ENCODE measurements at regions not wholly inside any gene's neighbourhood (a gene's known extent, or its start where the extent isn't known, plus 50 kb on each side); places are given as distances from the start of the nearest gene placed in this dataset.
"Not testable (repeated sequence)": the region's sequence is repeated elsewhere in the genome, so short reads cannot be mapped to it uniquely, and the experiment has no call there.

DNA sequence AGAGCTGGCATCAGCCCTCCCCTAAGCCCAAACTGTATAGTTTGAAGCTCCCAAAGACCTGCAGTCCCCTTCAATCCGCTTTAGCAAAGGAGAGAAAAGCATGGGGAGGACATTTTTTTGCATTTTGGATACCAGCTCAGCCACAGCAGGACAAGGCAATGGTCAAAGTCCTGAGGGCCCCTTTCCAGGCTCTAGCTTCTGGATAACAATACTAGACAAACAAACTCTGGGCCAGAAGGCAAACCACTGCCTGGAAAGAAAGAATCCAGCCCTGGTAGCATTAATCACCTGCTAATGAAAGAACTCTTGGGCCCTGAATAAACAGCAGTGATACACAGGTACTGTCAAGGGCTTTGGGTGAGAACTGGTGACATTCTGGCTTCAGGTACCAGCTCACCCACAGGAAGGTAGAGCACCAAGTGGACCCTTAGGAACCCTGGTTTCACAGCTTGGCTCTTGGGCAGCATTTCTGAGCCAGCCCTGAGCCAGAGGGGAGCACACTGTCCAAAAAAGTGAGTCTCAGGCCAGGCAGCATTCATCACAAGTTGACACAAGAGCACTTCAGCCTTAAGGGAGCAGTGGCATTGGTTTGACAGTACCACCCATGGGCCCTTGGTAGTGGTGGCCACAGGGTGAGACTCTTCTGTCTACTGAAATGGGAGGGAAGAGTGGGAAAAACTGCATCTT lies 62.5 kb downstream of the SPIN3 start:
- H3K4me3 Mint-ChIP-seq, result peak overlapping the region in 1 of 4 donors; percentile 51
- no peaks in the 10 kb centered on the region for H3K36me3 Mint-ChIP-seq
- H3K4me1 Mint-ChIP-seq, result peaks cover 0 to 1% (median 0%) of the 10 kb centered on the region in 3 donors
- no peak overlapping the region for H3K27ac Mint-ChIP-seq
- H3K9me3 Mint-ChIP-seq, result peaks cover 0 to 8% (median 2%) of the 10 kb centered on the region in 3 donors
- peaks cover 3% of the 10 kb centered on the region for H3K27me3 Mint-ChIP-seq

- H3K9me3 Mint-ChIP-seq, result peaks cover 0 to 6% (median 2%) of the 10 kb centered on the region in 3 donors
- H3K4me1 Mint-ChIP-seq, result peaks cover 0 to 1% (median 0%) of the 10 kb centered on the region in 3 donors
- H3K36me3 Mint-ChIP-seq, result no peaks in the 10 kb centered on the region
- H3K27me3 Mint-ChIP-seq, result peaks cover 4% of the 10 kb centered on the region
- H3K4me3 Mint-ChIP-seq, result no peak overlapping the region
- no peak overlapping the region for H3K27ac Mint-ChIP-seq
Measured at GRCh38 chrX:56932106-56932505, 63.2 kb downstream of the SPIN3 start.

GRCh38 chrX:56928546-56928945 lies 66.8 kb downstream of the SPIN3 start:
- peaks cover 0 to 1% (median 0%) of the 10 kb centered on the region in 3 donors for H3K4me1 Mint-ChIP-seq
- peaks cover 6% of the 10 kb centered on the region for H3K27me3 Mint-ChIP-seq
- no peak overlapping the region for H3K4me3 Mint-ChIP-seq
- peaks cover 0 to 2% (median 2%) of the 10 kb centered on the region in 3 donors for H3K9me3 Mint-ChIP-seq
- H3K27ac Mint-ChIP-seq, result no peak overlapping the region
- no peaks in the 10 kb centered on the region for H3K36me3 Mint-ChIP-seq

DNA sequence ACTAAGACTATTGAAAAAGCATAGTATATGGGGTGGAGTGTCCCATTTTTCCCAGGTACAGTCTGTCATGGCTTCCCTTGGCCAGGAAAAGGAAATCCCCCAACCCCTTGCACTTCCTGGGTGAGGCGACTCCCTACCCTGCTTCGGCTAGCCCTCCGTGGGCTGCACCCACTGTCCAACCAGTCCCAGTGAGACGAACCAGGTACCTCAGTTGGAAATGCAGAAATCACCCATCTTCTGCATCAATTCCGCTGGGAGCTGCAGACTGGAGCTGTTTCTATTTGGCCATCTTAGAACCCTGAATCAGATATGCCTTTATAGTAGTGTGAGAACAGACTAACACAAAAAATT lies 74.4 kb downstream of the SPIN3 start:
- H3K27me3 Mint-ChIP-seq, H3K4me1 Mint-ChIP-seq, H3K27ac Mint-ChIP-seq: not testable (repeated sequence)

GRCh38 chrX:56920338-56920997 lies 74.9 kb downstream of the SPIN3 start:
- no peaks in the 10 kb centered on the region for H3K9me3 Mint-ChIP-seq
- no peaks in the 10 kb centered on the region for H3K4me1 Mint-ChIP-seq
- no peak overlapping the region for H3K27ac Mint-ChIP-seq
- H3K27me3 Mint-ChIP-seq, result peaks cover 6% of the 10 kb centered on the region
- H3K4me3 Mint-ChIP-seq, result no peak overlapping the region
- peaks cover 2% of the 10 kb centered on the region for H3K36me3 Mint-ChIP-seq

More for the DNA sequence above, 74.4 kb downstream of the SPIN3 start:
- not testable (repeated sequence) for H3K4me3 Mint-ChIP-seq, H3K9me3 Mint-ChIP-seq, H3K36me3 Mint-ChIP-seq

DNA sequence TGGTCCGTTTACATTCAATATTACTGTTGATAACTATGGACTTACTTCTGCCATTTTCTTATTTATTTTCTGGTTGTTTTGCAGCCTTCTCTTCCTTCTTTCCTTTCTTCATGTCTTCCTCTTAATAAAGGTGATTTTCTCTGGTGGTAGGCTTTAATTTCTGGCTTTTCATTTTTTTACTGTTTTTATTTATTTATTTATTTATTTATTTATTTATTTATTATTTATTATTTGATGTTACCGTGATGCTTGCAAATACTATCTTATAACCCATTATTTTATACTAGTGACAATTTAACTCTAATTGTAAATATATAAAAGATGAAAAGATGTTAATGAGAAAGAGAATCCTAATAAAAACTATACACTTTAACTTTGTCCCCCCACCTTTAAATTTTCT lies 112.8 kb downstream of the SPIN3 start:
- Mint-ChIP-seq H3K27ac (no peak overlapping the region), H3K27me3 (no peaks in the 10 kb centered on the region), H3K4me3 (no peak overlapping the region), H3K9me3 (no peaks in the 10 kb centered on the region), H3K36me3 (no peaks in the 10 kb centered on the region), H3K4me1 (peaks cover 0 to 2% (median 1%) of the 10 kb centered on the region in 3 donors)

Measured in IgD-negative memory B cell (primary cell).